ENCODE measurements at regions not wholly inside any gene's neighbourhood (a gene's known extent, or its start where the extent isn't known, plus 50 kb on each side); places are given as distances from the start of the nearest gene placed in this dataset.

- Histone ChIP-seq H3K79me2 (no peaks in the 10 kb centered on the region), H3K27ac (no peak overlapping the region), H3K27me3 (ENCODE audit: control insufficient read depth, insufficient read depth, low read length) (no peaks in the 10 kb centered on the region), H3K4me2 (ENCODE audit: low read length) (no peak overlapping the region), H3K9me3 (ENCODE audit: control insufficient read depth, low read length) (no peaks in the 10 kb centered on the region), H2AFZ (no peak overlapping the region), H3K36me3 (ENCODE audit: control insufficient read depth, insufficient read depth, low read length) (no peaks in the 10 kb centered on the region), H3K4me1 (no peaks in the 10 kb centered on the region), H3K9ac (no peak overlapping the region), H3K4me3 (ENCODE audit: low read depth, low read length) (no peak overlapping the region)
- no peak for TF ChIP-seq CTCF (IDR thresholded peaks at IDR 0.05)
Observed at GRCh38 chr2:5332925-5333324, 359.3 kb upstream of the SOX11 start.

GRCh38 chr2:5339473-5339872 lies 352.7 kb upstream of the SOX11 start:
- H3K4me3 ChIP-seq (ENCODE audit: low read depth, low read length), result no peak overlapping the region
- H3K36me3 ChIP-seq (ENCODE audit: control insufficient read depth, insufficient read depth, low read length), result no peaks in the 10 kb centered on the region
- H3K4me1 ChIP-seq, result no peaks in the 10 kb centered on the region
- no peaks in the 10 kb centered on the region for H3K27me3 ChIP-seq (ENCODE audit: control insufficient read depth, insufficient read depth, low read length)
- no peak overlapping the region for H3K9ac ChIP-seq
- H2AFZ ChIP-seq, result no peak overlapping the region
- H3K9me3 ChIP-seq (ENCODE audit: control insufficient read depth, low read length), result no peaks in the 10 kb centered on the region
- H3K79me2 ChIP-seq, result no peaks in the 10 kb centered on the region
- no peak for TF ChIP-seq CTCF (IDR thresholded peaks at IDR 0.05)
- H3K4me2 ChIP-seq (ENCODE audit: low read length), result no peak overlapping the region
- H3K27ac ChIP-seq, result no peak overlapping the region

GRCh38 chr2:5343785-5344335 lies 348.3 kb upstream of the SOX11 start:
- Histone ChIP-seq H3K27ac (no peak overlapping the region), H2AFZ (no peak overlapping the region), H3K4me2 (ENCODE audit: low read length) (no peak overlapping the region), H3K36me3 (ENCODE audit: control insufficient read depth, insufficient read depth, low read length) (no peaks in the 10 kb centered on the region), H3K9me3 (ENCODE audit: control insufficient read depth, low read length) (no peaks in the 10 kb centered on the region), H3K4me3 (ENCODE audit: low read depth, low read length) (no peak overlapping the region), H3K9ac (no peak overlapping the region), H3K4me1 (no peaks in the 10 kb centered on the region), H3K79me2 (no peaks in the 10 kb centered on the region), H3K27me3 (ENCODE audit: control insufficient read depth, insufficient read depth, low read length) (no peaks in the 10 kb centered on the region)
- no peak for TF ChIP-seq CTCF (IDR thresholded peaks at IDR 0.05)

GRCh38 chr2:5352286-5352685 lies 339.9 kb upstream of the SOX11 start:
- Histone ChIP-seq H3K4me2 (ENCODE audit: low read length) (no peak overlapping the region), H3K27me3 (ENCODE audit: control insufficient read depth, insufficient read depth, low read length) (no peaks in the 10 kb centered on the region), H3K4me3 (ENCODE audit: low read depth, low read length) (no peak overlapping the region), H3K27ac (no peak overlapping the region), H3K9ac (no peak overlapping the region), H3K4me1 (no peaks in the 10 kb centered on the region), H3K36me3 (ENCODE audit: control insufficient read depth, insufficient read depth, low read length) (no peaks in the 10 kb centered on the region), H3K79me2 (no peaks in the 10 kb centered on the region), H3K9me3 (ENCODE audit: control insufficient read depth, low read length) (no peaks in the 10 kb centered on the region), H2AFZ (no peak overlapping the region)
- TF ChIP-seq CTCF (IDR thresholded peaks at IDR 0.05), result no peak

- Histone ChIP-seq H3K36me3 (ENCODE audit: control insufficient read depth, insufficient read depth, low read length) (no peaks in the 10 kb centered on the region), H3K9me3 (ENCODE audit: control insufficient read depth, low read length) (no peaks in the 10 kb centered on the region), H2AFZ (no peak overlapping the region), H3K27me3 (ENCODE audit: control insufficient read depth, insufficient read depth, low read length) (no peaks in the 10 kb centered on the region), H3K4me2 (ENCODE audit: low read length) (no peak overlapping the region), H3K9ac (no peak overlapping the region), H3K79me2 (no peaks in the 10 kb centered on the region), H3K4me1 (no peaks in the 10 kb centered on the region), H3K4me3 (ENCODE audit: low read depth, low read length) (no peak overlapping the region), H3K27ac (no peak overlapping the region)
- no peak for TF ChIP-seq CTCF (IDR thresholded peaks at IDR 0.05)
Observed at GRCh38 chr2:5353565-5353964, 338.6 kb upstream of the SOX11 start.

Measured in parathyroid adenoma (tissue), 2 donors.